GM12891 (cell line): ENCODE measurements at regions not wholly inside any gene's neighbourhood (a gene's known extent, or its start where the extent isn't known, plus 50 kb on each side); places are given as distances from the start of the nearest gene placed in this dataset.

Experiments
- PAX5 ChIP-seq: IDR thresholded peaks from 2 replicates; pipeline ENCODE4 v1.6.1; 2011; ENCODE audit warnings: low read length, moderate library complexity, mild to moderate bottlenecking; ENCODE audit not compliant: insufficient read depth, severe bottlenecking
- POLR2A ChIP-seq: IDR thresholded peaks from 2 replicates; pipeline ENCODE4 v1.6.1; 2011; ENCODE audit warnings: low read depth, low read length, control low read depth
- POLR2AphosphoS5 ChIP-seq: IDR thresholded peaks from 2 replicates; pipeline ENCODE4 v1.6.1; 2011; ENCODE audit warnings: low read depth, low read length, control low read depth
- SPI1 ChIP-seq: IDR thresholded peaks from 2 replicates; pipeline ENCODE4 v1.6.1; 2011; ENCODE audit warnings: low read depth, low read length, control low read depth
- TAF1 ChIP-seq: IDR thresholded peaks from 2 replicates; pipeline ENCODE4 v1.6.1; 2011; ENCODE audit warnings: low read depth, low read length, control low read depth

DNA sequence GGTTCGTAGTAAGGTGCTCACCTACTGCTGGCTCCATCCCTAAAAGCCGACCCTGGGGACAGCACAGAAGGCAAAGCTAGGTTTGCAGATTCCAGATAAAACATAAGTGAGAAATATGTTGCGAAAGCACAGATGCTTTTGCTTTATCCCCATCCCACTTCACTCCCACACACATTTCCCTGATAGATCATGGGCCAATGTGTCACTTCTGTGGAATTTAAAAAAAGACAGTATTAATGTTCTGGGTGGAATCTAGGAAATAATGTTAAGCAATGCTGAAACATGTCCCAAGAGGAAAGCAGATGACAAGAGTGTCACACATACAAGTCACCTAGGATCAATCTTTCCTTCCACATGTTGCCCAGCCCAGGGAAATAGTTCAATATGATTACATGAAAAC, 661.0 kb upstream of the MIR17HG start:
- TF ChIP-seq POLR2A (no peak), POLR2AphosphoS5 (no peak), SPI1 (no peak), TAF1 (no peak), PAX5 (no peak)
